ENCODE measurements at regions not wholly inside any gene's neighbourhood (a gene's known extent, or its start where the extent isn't known, plus 50 kb on each side); places are given as distances from the start of the nearest gene placed in this dataset.

DNA sequence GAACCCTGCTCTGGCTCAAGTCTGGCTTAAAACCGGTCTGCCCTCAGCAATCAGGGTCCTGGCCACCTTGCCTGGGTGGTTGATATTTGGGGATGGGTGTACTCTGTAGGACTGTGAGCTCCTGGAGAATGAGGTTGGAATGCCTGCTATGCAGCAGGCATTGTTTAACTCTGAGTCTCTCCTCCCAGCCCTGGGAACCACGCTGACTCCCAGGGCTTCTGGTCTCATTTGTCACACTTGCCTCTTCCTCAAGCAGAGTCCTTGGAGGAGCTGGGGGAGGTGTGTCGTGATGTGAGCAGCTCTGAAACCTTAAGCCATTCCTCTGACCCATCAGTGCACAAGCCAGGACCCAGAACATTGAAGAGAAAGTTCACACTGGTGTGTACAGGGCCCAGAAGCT, 340.1 kb downstream of the MN1 start:
- no peaks in the 10 kb centered on the region for H3K36me3 ChIP-seq
- TF ChIP-seq, protein P1, sequence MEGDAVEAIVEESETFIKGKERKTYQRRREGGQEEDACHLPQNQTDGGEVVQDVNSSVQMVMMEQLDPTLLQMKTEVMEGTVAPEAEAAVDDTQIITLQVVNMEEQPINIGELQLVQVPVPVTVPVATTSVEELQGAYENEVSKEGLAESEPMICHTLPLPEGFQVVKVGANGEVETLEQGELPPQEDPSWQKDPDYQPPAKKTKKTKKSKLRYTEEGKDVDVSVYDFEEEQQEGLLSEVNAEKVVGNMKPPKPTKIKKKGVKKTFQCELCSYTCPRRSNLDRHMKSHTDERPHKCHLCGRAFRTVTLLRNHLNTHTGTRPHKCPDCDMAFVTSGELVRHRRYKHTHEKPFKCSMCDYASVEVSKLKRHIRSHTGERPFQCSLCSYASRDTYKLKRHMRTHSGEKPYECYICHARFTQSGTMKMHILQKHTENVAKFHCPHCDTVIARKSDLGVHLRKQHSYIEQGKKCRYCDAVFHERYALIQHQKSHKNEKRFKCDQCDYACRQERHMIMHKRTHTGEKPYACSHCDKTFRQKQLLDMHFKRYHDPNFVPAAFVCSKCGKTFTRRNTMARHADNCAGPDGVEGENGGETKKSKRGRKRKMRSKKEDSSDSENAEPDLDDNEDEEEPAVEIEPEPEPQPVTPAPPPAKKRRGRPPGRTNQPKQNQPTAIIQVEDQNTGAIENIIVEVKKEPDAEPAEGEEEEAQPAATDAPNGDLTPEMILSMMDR (IDR thresholded peaks at IDR 0.05) = no peak
- TF ChIP-seq EP300 (IDR thresholded peaks at IDR 0.05) = no peak
- TF ChIP-seq POLR2A (IDR thresholded peaks at IDR 0.05) = no peak
- H3K9me3 ChIP-seq = no peaks in the 10 kb centered on the region
- H3K27me3 ChIP-seq = no peaks in the 10 kb centered on the region
- intact Hi-C loops (cut with DNase I) = no loop called here
- 22 to 42% (median 25%) methylated on average over 3 of the region's 3 CpGs for WGBS, 3 donors
- DNase-seq = no peak
- no peak overlapping the region for H3K27ac ChIP-seq
- H3K4me1 ChIP-seq (ENCODE audit: insufficient read depth) = no peaks in the 10 kb centered on the region
- H3K4me3 ChIP-seq = no peak overlapping the region

DNA sequence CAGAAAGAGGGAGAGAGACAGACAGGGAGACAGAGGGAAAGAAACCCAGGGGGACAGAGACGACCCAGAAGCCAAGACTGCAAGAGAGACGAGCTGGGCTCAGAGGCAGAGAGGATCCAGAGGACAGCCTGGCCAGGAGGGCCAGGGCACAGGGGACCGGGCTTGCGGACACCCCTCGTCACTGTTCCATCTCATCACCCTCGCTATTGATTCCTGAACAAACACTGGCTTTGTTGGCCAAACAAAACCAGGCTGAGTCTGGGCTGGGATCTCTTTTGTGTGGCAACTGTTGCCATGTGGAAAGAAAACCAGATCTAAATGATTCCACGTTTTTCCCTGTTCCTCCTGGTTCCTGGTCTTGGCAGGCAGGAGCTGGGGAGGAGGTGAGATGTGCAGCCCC, 339.4 kb downstream of the MN1 start:
- no peak for TF ChIP-seq POLR2A (IDR thresholded peaks at IDR 0.05)
- TF ChIP-seq, protein P1 (IDR thresholded peaks at IDR 0.05) = no peak
- TF ChIP-seq EP300 (IDR thresholded peaks at IDR 0.05) = no peak
- Histone ChIP-seq H3K27ac (no peak overlapping the region), H3K4me1 (ENCODE audit: insufficient read depth) (no peaks in the 10 kb centered on the region), H3K36me3 (no peaks in the 10 kb centered on the region), H3K27me3 (no peaks in the 10 kb centered on the region), H3K4me3 (no peak overlapping the region), H3K9me3 (no peaks in the 10 kb centered on the region)
- 72 to 73% (median 72%) methylated on average over 7 of the region's 7 CpGs for WGBS, 3 donors
- DNase-seq = no peak
- intact Hi-C loops (cut with DNase I) = no loop called here

DNA sequence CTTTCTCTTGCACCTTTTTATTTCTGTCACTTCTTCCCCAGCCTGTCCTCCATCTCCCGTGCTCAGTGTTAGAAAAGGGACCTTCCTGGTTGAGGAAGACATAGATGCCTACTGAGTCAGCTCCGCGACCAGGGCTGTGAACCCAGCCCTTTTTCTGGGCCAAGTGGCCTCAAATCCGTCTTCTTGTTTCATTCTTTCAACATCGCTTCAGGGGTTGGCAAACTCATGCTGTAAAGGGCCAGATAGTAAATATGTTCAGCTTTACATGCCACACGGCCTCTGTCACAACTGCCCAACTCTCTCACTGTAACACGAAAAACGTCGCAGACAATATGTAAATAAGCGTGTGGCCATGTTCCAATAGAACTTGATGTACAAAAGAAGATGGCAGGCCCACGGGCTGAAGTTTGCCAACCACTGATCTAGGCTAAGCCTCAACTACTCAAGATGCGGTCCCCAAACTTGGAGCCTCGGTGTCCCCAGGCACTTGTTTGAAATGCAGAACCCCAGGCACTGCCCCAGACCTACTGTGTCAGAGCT, 338.4 kb downstream of the MN1 start:
- H3K27ac ChIP-seq = no peak overlapping the region
- DNase-seq = no peak
- H3K36me3 ChIP-seq = no peaks in the 10 kb centered on the region
- no peak overlapping the region for H3K4me3 ChIP-seq
- no peak for TF ChIP-seq POLR2A (IDR thresholded peaks at IDR 0.05)
- TF ChIP-seq, protein P1 (IDR thresholded peaks at IDR 0.05) = no peak
- TF ChIP-seq EP300 (IDR thresholded peaks at IDR 0.05) = no peak
- H3K27me3 ChIP-seq = no peaks in the 10 kb centered on the region
- no peaks in the 10 kb centered on the region for H3K9me3 ChIP-seq
- intact Hi-C loops (cut with DNase I) = no loop called here
- no peaks in the 10 kb centered on the region for H3K4me1 ChIP-seq (ENCODE audit: insufficient read depth)
- 91 to 94% (median 94%) methylated on average over 13 of the region's 13 CpGs for WGBS, 3 donors

DNA sequence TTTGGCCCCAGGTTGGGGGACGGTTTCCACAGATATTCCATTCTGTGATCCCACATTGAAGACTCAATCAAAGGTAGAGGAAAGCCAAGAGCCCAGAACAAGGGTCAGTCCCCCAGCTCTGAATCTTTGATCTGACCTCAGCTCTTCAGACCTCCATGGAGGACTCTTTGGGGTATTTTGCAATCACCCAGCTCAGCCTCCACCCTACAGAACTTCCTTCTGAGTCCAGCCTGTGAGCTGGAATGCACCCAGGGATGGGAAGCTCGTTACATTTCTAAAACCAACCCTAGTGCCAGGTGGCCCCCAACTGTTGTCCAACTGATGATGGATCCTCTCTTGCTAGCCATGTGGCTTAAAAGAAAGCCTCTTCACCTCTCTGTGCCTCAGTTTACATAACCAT, 335.3 kb downstream of the MN1 start:
- H3K27me3 ChIP-seq = no peaks in the 10 kb centered on the region
- no peak overlapping the region for H3K4me3 ChIP-seq
- H3K4me1 ChIP-seq (ENCODE audit: insufficient read depth) = no peaks in the 10 kb centered on the region
- no peaks in the 10 kb centered on the region for H3K9me3 ChIP-seq
- WGBS, 3 donors = 82 to 86% (median 84%) methylated on average over 2 of the region's 2 CpGs
- intact Hi-C loops (cut with DNase I) = no loop called here
- no peak overlapping the region for H3K27ac ChIP-seq
- TF ChIP-seq EP300 (IDR thresholded peaks at IDR 0.05) = no peak
- no peak for TF ChIP-seq POLR2A (IDR thresholded peaks at IDR 0.05)
- TF ChIP-seq, protein P1 (IDR thresholded peaks at IDR 0.05) = no peak
- no peaks in the 10 kb centered on the region for H3K36me3 ChIP-seq
- no peak for DNase-seq
